HEK293 (cell line): ENCODE measurements at regions not wholly inside any gene's neighbourhood (a gene's known extent, or its start where the extent isn't known, plus 50 kb on each side); places are given as distances from the start of the nearest gene placed in this dataset.

Experiments used
- CTCF ChIP-seq: fragments of 450-650 bp; formaldehyde crosslinking; IDR thresholded peaks from 2 replicates; pipeline ENCODE4 v1.5.1; 2016; ENCODE audit warnings: missing biosample characterization, missing genetic modification characterization
- TCF7L2 ChIP-seq: IDR thresholded peaks from 2 replicates; pipeline ENCODE4 v1.6.1; 2011; ENCODE audit warnings: low read depth, mild to moderate bottlenecking, inconsistent platforms, low read length, moderate library complexity, borderline replicate concordance
- ZNF324 ChIP-seq: fragments of 450-650 bp; formaldehyde crosslinking; IDR thresholded peaks from 2 replicates; pipeline ENCODE4 v1.5.1; 2016; ENCODE audit warnings: missing biosample characterization, missing genetic modification characterization
- ZNF341 ChIP-seq: fragments of 450-650 bp; formaldehyde crosslinking; IDR thresholded peaks from 2 replicates; pipeline ENCODE4; 2016; ENCODE audit warnings: low read depth, missing biosample characterization, missing genetic modification characterization
- ZNF585B ChIP-seq: fragments of 450-650 bp; formaldehyde crosslinking; IDR thresholded peaks from 2 replicates; pipeline ENCODE4 v1.5.1; 2016; ENCODE audit warnings: missing biosample characterization, missing genetic modification characterization
- ZNF670 ChIP-seq: fragments of 450-650 bp; formaldehyde crosslinking; IDR thresholded peaks from 2 replicates; pipeline ENCODE4 v1.5.1; 2016; ENCODE audit warnings: missing biosample characterization, missing genetic modification characterization, low read depth
- ZSCAN23 ChIP-seq: fragments of 450-650 bp; formaldehyde crosslinking; IDR thresholded peaks from 2 replicates; pipeline ENCODE4 v1.5.1; 2016; ENCODE audit warnings: missing biosample characterization, missing genetic modification characterization
- TF ChIP-seq, protein P1 (sequence below): fragments of 450-650 bp; formaldehyde crosslinking; IDR thresholded peaks from 2 replicates; pipeline ENCODE4 v1.5.1; 2017; ENCODE audit warnings: missing biosample characterization, missing genetic modification characterization

- TF ChIP-seq CTCF (tag by site-specific recombination) (no peak), ZSCAN23 (tag by site-specific recombination) (no peak), ZNF324 (tag by site-specific recombination) (no peak), ZNF670 (no peak), ZNF341 (no peak), TCF7L2 (no peak), ZNF585B (tag by site-specific recombination) (no peak)
- TF ChIP-seq, protein P1, sequence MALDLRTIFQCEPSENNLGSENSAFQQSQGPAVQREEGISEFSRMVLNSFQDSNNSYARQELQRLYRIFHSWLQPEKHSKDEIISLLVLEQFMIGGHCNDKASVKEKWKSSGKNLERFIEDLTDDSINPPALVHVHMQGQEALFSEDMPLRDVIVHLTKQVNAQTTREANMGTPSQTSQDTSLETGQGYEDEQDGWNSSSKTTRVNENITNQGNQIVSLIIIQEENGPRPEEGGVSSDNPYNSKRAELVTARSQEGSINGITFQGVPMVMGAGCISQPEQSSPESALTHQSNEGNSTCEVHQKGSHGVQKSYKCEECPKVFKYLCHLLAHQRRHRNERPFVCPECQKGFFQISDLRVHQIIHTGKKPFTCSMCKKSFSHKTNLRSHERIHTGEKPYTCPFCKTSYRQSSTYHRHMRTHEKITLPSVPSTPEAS: no peak
Observed at GRCh38 chr10:125475815-125476214, 207.1 kb downstream of the TEX36 start.
